Endothelial cell of umbilical vein (primary cell): ENCODE measurements at regions not wholly inside any gene's neighbourhood (a gene's known extent, or its start where the extent isn't known, plus 50 kb on each side); places are given as distances from the start of the nearest gene placed in this dataset.

ENCODE experiments used
- BruUV-seq: library from RNA; stranded (reverse); fragments of 400-500 nt; replicated peaks from 2 replicates; lab custom pipeline; 2021; lab: Mats Ljungman, UMichigan
- CTCF ChIA-PET: fragments of 300-600, 350-600 bp; sonication (Branson Sonifier 250); formaldehyde crosslinking; loops from one replicate; lab custom pipeline; 2021; ENCODE audit warnings: antibody characterized with exemption, inconsistent platforms; lab: Charles Lee
- POLR2A ChIA-PET: fragments of 300-600, 350-600 bp; sonication (Branson Sonifier 250); formaldehyde crosslinking; loops from one replicate; lab custom pipeline; 2021; ENCODE audit warnings: antibody characterized with exemption, inconsistent platforms; lab: Charles Lee
- DNase-seq: peaks from one replicate; pipeline ENCODE4 v3.0.0-alpha.2; 2011; ENCODE audit warnings: low read depth, low spot score
- FAIRE-seq: peaks from 2 replicates; lab custom pipeline; 2011; peaks lifted over from hg19 to GRCh38; lab: Jason Lieb, UNC
- H2AFZ ChIP-seq: 2 replicates; pipeline ENCODE4 v1.6.0; 2012; ENCODE audit warnings: low read depth, low read length, control low read depth, inconsistent platforms
- H3K27ac ChIP-seq: 2 replicates; pipeline ENCODE4 v1.5.1; 2011; ENCODE audit warnings: low read depth, mild to moderate bottlenecking, control low read depth, low read length, moderate library complexity; ENCODE audit not compliant: insufficient read depth
- H3K27me3 ChIP-seq, 2 experiments: 2 replicates each; pipeline versions ENCODE4 v1.6.0 to v1.6.1; 2011; ENCODE audit warnings: low read length in 2 of 2, mixed read lengths in 1 of 2; ENCODE audit not compliant: control insufficient read depth in 2 of 2, insufficient read depth in 2 of 2
- H3K36me3 ChIP-seq, 2 experiments: 2 replicates in 1 of 2; 3 replicates in 1 of 2; pipeline ENCODE4 v1.5.1; 2011; ENCODE audit warnings: low read length in 2 of 2, mild to moderate bottlenecking in 1 of 2, moderate library complexity in 1 of 2; ENCODE audit not compliant: control insufficient read depth in 2 of 2, insufficient read depth in 2 of 2; ENCODE audit errors: extremely low read depth in 1 of 2
- H3K4me1 ChIP-seq: 3 replicates; pipeline ENCODE4 v1.5.1; 2011; ENCODE audit warnings: mild to moderate bottlenecking, low read length; ENCODE audit not compliant: control insufficient read depth, insufficient read depth; ENCODE audit errors: extremely low read depth
- H3K4me2 ChIP-seq: 2 replicates; pipeline ENCODE4 v1.6.1; 2011; ENCODE audit warnings: low read length, control low read depth, mixed read lengths; ENCODE audit not compliant: insufficient read depth
- H3K4me3 ChIP-seq, 3 experiments: fragments of 200-600 bp in 1 of 3; sonication (generic), shearing (Covaris generic) in 1 of 3; replicated peaks in 1 of 3; 2 replicates each; pipeline ENCODE4 v1.5.1; 2011 to 2016; ENCODE audit warnings: control low read depth in 3 of 3, low read length in 3 of 3, mild to moderate bottlenecking in 2 of 3, inconsistent platforms in 1 of 3, low read depth in 1 of 3, moderate library complexity in 1 of 3; ENCODE audit not compliant: insufficient read depth in 1 of 3
- H3K79me2 ChIP-seq: 2 replicates; pipeline ENCODE4 v1.6.0; 2012; ENCODE audit warnings: low read length, inconsistent platforms; ENCODE audit not compliant: control insufficient read depth, insufficient read depth
- H3K9ac ChIP-seq: replicated peaks from 2 replicates; pipeline ENCODE3; 2011; ENCODE audit warnings: low read length, control low read depth; ENCODE audit not compliant: insufficient read depth; ENCODE audit errors: extremely low read depth
- H3K9me1 ChIP-seq: replicated peaks from 3 replicates; pipeline ENCODE4 v1.6.0; 2011; ENCODE audit warnings: mild to moderate bottlenecking, low read length; ENCODE audit not compliant: control insufficient read depth, insufficient read depth; ENCODE audit errors: extremely low read depth
- H3K9me3 ChIP-seq: replicated peaks from 2 replicates; pipeline ENCODE4 v1.5.1; 2012; ENCODE audit warnings: low read length, inconsistent platforms; ENCODE audit not compliant: control insufficient read depth, insufficient read depth
- H4K20me1 ChIP-seq: replicated peaks from 2 replicates; pipeline ENCODE3; 2011; ENCODE audit warnings: mild to moderate bottlenecking, low read length; ENCODE audit not compliant: control insufficient read depth, insufficient read depth; ENCODE audit errors: extremely low read depth
- CTCF ChIP-seq, 2 donors: IDR thresholded peaks; 1 replicate in 1 of 2; 2 replicates in 1 of 2; pipeline ENCODE4 v1.5.1; 2011; ENCODE audit warnings: low read length in 2 of 2, mild to moderate bottlenecking in 2 of 2, moderate library complexity in 2 of 2, control low read depth in 1 of 2, inconsistent platforms in 1 of 2, low read depth in 1 of 2; ENCODE audit not compliant: insufficient read depth in 1 of 2; ENCODE audit errors: extremely low read depth in 1 of 2
- EZH2 ChIP-seq: IDR thresholded peaks from 2 replicates; pipeline ENCODE4 v1.6.1; 2012; ENCODE audit warnings: borderline replicate concordance, low read depth, mild to moderate bottlenecking, moderate library complexity, low read length, inconsistent platforms; ENCODE audit not compliant: severe bottlenecking
- GATA2 ChIP-seq: IDR thresholded peaks from 2 replicates; pipeline ENCODE4 v1.7.0; 2011; ENCODE audit warnings: low read depth, mild to moderate bottlenecking, moderate library complexity, mixed read lengths, low read length; ENCODE audit not compliant: insufficient read length, insufficient read depth
- JUN ChIP-seq: IDR thresholded peaks from 2 replicates; pipeline ENCODE4 v1.6.1; 2011; ENCODE audit warnings: borderline replicate concordance, low read depth; ENCODE audit not compliant: insufficient read length, insufficient read depth
- MAX ChIP-seq: IDR thresholded peaks from 2 replicates; pipeline ENCODE4 v1.6.1; 2011; ENCODE audit not compliant: insufficient read depth, insufficient read length
- MYC ChIP-seq: IDR thresholded peaks from one replicate; pipeline ENCODE4 v1.6.1; 2011; ENCODE audit warnings: mild to moderate bottlenecking, low read depth, low read length
- POLR2A ChIP-seq: IDR thresholded peaks from 2 replicates; pipeline ENCODE4 v1.6.1; 2012; ENCODE audit warnings: low read depth, mild to moderate bottlenecking, control low read depth, low read length
- POLR2AphosphoS5 ChIP-seq: IDR thresholded peaks from 2 replicates; pipeline ENCODE4 v1.6.1; 2012; ENCODE audit warnings: low read depth, mild to moderate bottlenecking, control low read depth, low read length, moderate library complexity; ENCODE audit not compliant: insufficient read depth
- dilution Hi-C: fragments of 300-500 bp; cut with MboI; formaldehyde crosslinking; loops from one replicate; pipeline ENCODE4 v1.15.0; 2019; ENCODE audit warnings: low sequenced_read_pairs; ENCODE audit not compliant: extremely low pct_ligation_motif_present
- intact Hi-C: fragments of 100-400 bp; cut with micrococcal nuclease; formaldehyde crosslinking; loops from one replicate; pipeline ENCODE4 v1.10.0; 2022

GRCh38 chr9:115328677-115329076, 210.7 kb upstream of the TNC start:
- Histone ChIP-seq H3K79me2 (no peaks in the 10 kb centered on the region), H3K4me3 (no peak overlapping the region), H3K4me2 (no peak overlapping the region), H3K27me3 (no peaks in the 10 kb centered on the region), H3K9ac (no peak overlapping the region), H3K36me3 (no peaks in the 10 kb centered on the region), H3K9me3 (peaks cover 4% of the 10 kb centered on the region), H4K20me1 (no peaks in the 10 kb centered on the region), H3K27ac (no peak overlapping the region), H3K4me1 (no peaks in the 10 kb centered on the region), H2AFZ (no peak overlapping the region), H3K9me1 (no peaks in the 10 kb centered on the region)
- TF ChIP-seq MAX (no peak), CTCF (IDR thresholded peaks at IDR 0.05; ENCODE audit: extremely low read depth in 1 of 2, insufficient read depth in 1 of 2, low read depth in 1 of 2, low read length in 2 of 2) (no peak), JUN (no peak)
- dilution Hi-C loops (no loop called here), intact Hi-C loops (no loop called here)
- DNase-seq (no peak), FAIRE-seq (no peak)
- CTCF ChIA-PET = no interaction called here
- POLR2A ChIA-PET = no interaction called here
- no TSS peak for BruUV-seq

- no peak overlapping the region for H3K27ac ChIP-seq
- no peaks in the 10 kb centered on the region for H3K79me2 ChIP-seq
- BruUV-seq = no TSS peak
- no peaks in the 10 kb centered on the region for H3K4me1 ChIP-seq
- H3K4me2 ChIP-seq = no peak overlapping the region
- H3K4me3 ChIP-seq = no peak overlapping the region
- H3K27me3 ChIP-seq = no peaks in the 10 kb centered on the region
- H3K9ac ChIP-seq = no peak overlapping the region
- DNase-seq (no peak), FAIRE-seq (no peak)
- H3K9me3 ChIP-seq = peaks cover 2% of the 10 kb centered on the region
- dilution Hi-C loops (no loop called here), intact Hi-C loops (no loop called here)
- ChIA-PET POLR2A (no interaction called here), CTCF (no interaction called here)
- no peaks in the 10 kb centered on the region for H4K20me1 ChIP-seq
- TF ChIP-seq MYC (no peak), JUN (no peak), CTCF (IDR thresholded peaks at IDR 0.05; ENCODE audit: extremely low read depth in 1 of 2, insufficient read depth in 1 of 2, low read depth in 1 of 2, low read length in 2 of 2) (no peak), MAX (no peak), EZH2 (no peak), POLR2AphosphoS5 (no peak), POLR2A (no peak), GATA2 (no peak)
- no peaks in the 10 kb centered on the region for H3K36me3 ChIP-seq
- H2AFZ ChIP-seq = no peak overlapping the region
- no peaks in the 10 kb centered on the region for H3K9me1 ChIP-seq
Measured at GRCh38 chr9:115333277-115334070, 215.5 kb upstream of the TNC start.
